H1 (cell line): ENCODE measurements at regions not wholly inside any gene's neighbourhood (a gene's known extent, or its start where the extent isn't known, plus 50 kb on each side); places are given as distances from the start of the nearest gene placed in this dataset.
A peak's percentile ranks its signal among the peaks of the same experiment; 100 is the strongest.

Experiments
- CTCF ChIA-PET: fragments of 300-600 bp; sonication (Branson Sonifier 250); formaldehyde crosslinking; loops from one replicate; lab custom pipeline; 2021; ENCODE audit not compliant: partially characterized antibody; lab: Charles Lee
- POLR2A ChIA-PET: fragments of 300-600 bp; sonication (Branson Sonifier 250); formaldehyde crosslinking; loops from one replicate; lab custom pipeline; 2021; ENCODE audit warnings: inconsistent platforms; ENCODE audit not compliant: partially characterized antibody; lab: Charles Lee
- DNase-seq, 2 experiments: peaks; one replicate each; pipeline versions ENCODE4 v3.0.0 to v3.0.0-alpha.2; 2010 to 2022; ENCODE audit warnings: low spot score in 2 of 2, low read depth in 1 of 2, mixed read lengths in 1 of 2
- FAIRE-seq: peaks from 2 replicates; lab custom pipeline; 2011; peaks lifted over from hg19 to GRCh38; lab: Jason Lieb, UNC
- H2AFZ ChIP-seq: 2 replicates; pipeline ENCODE4 v1.8.1; 2012; ENCODE audit warnings: low read length, inconsistent platforms
- H2AK5ac ChIP-seq: 2 replicates; pipeline ENCODE4 v1.6.1; 2013; ENCODE audit warnings: low read depth, low read length
- H2BK120ac ChIP-seq: replicated peaks from 2 replicates; pipeline ENCODE3; 2013; ENCODE audit warnings: low read depth, low read length, inconsistent platforms
- H2BK12ac ChIP-seq: 2 replicates; pipeline ENCODE4 v1.6.1; 2013; ENCODE audit warnings: low read depth, low read length
- H2BK15ac ChIP-seq: 2 replicates; pipeline ENCODE4 v1.6.1; 2013; ENCODE audit warnings: low read length
- H2BK20ac ChIP-seq: 2 replicates; pipeline ENCODE4 v1.6.1; 2013; ENCODE audit warnings: low read length
- H2BK5ac ChIP-seq: 2 replicates; pipeline ENCODE4 v1.6.1; 2013; ENCODE audit warnings: low read depth, low read length
- H3K14ac ChIP-seq: 2 replicates; pipeline ENCODE4 v1.6.1; 2013; ENCODE audit warnings: inconsistent platforms; ENCODE audit not compliant: insufficient read length
- H3K18ac ChIP-seq: 2 replicates; pipeline ENCODE4 v1.6.1; 2013; ENCODE audit warnings: low read length; ENCODE audit errors: extremely low read depth
- H3K23ac ChIP-seq: 2 replicates; pipeline ENCODE4 v1.6.1; 2013; ENCODE audit warnings: inconsistent platforms; ENCODE audit not compliant: insufficient read length
- H3K23me2 ChIP-seq: 2 replicates; pipeline ENCODE4 v1.6.1; 2013; ENCODE audit warnings: low read depth, low read length
- H3K27ac ChIP-seq: 2 replicates; pipeline ENCODE4 v1.6.1; 2011; ENCODE audit warnings: low read depth, low read length, inconsistent platforms
- H3K27me3 ChIP-seq, 4 experiments: replicated peaks in 1 of 4; 1 replicate in 1 of 4; 2 replicates in 3 of 4; pipeline versions ENCODE4 v1.6.1 to v1.8.1; 2011 to 2013; ENCODE audit warnings: low read length in 3 of 4, mild to moderate bottlenecking in 3 of 4, inconsistent platforms in 2 of 4, mixed read lengths in 2 of 4, moderate library complexity in 1 of 4; ENCODE audit not compliant: control insufficient read depth in 3 of 4, insufficient read depth in 3 of 4; ENCODE audit errors: extremely low read depth in 1 of 4
- H3K36me3 ChIP-seq, 4 experiments: 2 replicates each; pipeline versions ENCODE4 v1.6.1 to v1.8.1; 2011 to 2013; ENCODE audit warnings: mild to moderate bottlenecking in 4 of 4, low read length in 3 of 4, moderate library complexity in 2 of 4, control low read depth in 1 of 4, inconsistent platforms in 1 of 4; ENCODE audit not compliant: insufficient read depth in 4 of 4, control insufficient read depth in 2 of 4
- H3K4ac ChIP-seq: replicated peaks from 2 replicates; pipeline ENCODE3; 2013; ENCODE audit warnings: low read length, low read depth, mixed read lengths, inconsistent platforms; ENCODE audit not compliant: insufficient read length
- H3K4me1 ChIP-seq, 4 experiments: replicated peaks in 1 of 4; 1 replicate in 1 of 4; 2 replicates in 3 of 4; pipeline versions ENCODE4 v1.6.1 to v1.8.1; 2011 to 2013; ENCODE audit warnings: low read length in 3 of 4, inconsistent platforms in 2 of 4, mixed read lengths in 1 of 4; ENCODE audit not compliant: insufficient read depth in 4 of 4, control insufficient read depth in 3 of 4
- H3K4me2 ChIP-seq, 2 experiments: 2 replicates each; pipeline versions ENCODE4 v1.6.1 to v1.8.1; 2011 to 2013; ENCODE audit warnings: low read depth in 2 of 2, low read length in 2 of 2, control low read depth in 1 of 2, inconsistent platforms in 1 of 2, mild to moderate bottlenecking in 1 of 2; ENCODE audit not compliant: insufficient read depth in 1 of 2
- H3K4me3 ChIP-seq, 4 experiments: fragments of 200-600, 300-600 bp in 1 of 4; sonication (generic), shearing (Covaris generic), sonication (Bioruptor Twin) in 1 of 4; 2 replicates each; pipeline versions ENCODE4 v1.5.1 to v1.8.1; 2011 to 2016; ENCODE audit warnings: low read length in 4 of 4, low read depth in 3 of 4, control low read depth in 2 of 4, inconsistent platforms in 2 of 4, mild to moderate bottlenecking in 2 of 4, mixed read lengths in 1 of 4, moderate library complexity in 1 of 4; ENCODE audit not compliant: insufficient read depth in 2 of 4; ENCODE audit errors: extremely low read depth in 1 of 4
- H3K56ac ChIP-seq: replicated peaks from 2 replicates; pipeline ENCODE3; 2013; ENCODE audit warnings: low read depth, mild to moderate bottlenecking, mixed read lengths, low read length, inconsistent platforms; ENCODE audit not compliant: insufficient read length
- H3K79me1 ChIP-seq: 2 replicates; pipeline ENCODE4 v1.6.1; 2013; ENCODE audit warnings: low read depth, low read length, control low read depth
- H3K79me2 ChIP-seq, 2 experiments: 2 replicates each; pipeline versions ENCODE4 v1.6.1 to v1.8.1; 2012 to 2013; ENCODE audit warnings: low read length in 2 of 2, mild to moderate bottlenecking in 2 of 2, inconsistent platforms in 1 of 2; ENCODE audit not compliant: insufficient read depth in 2 of 2, control insufficient read depth in 1 of 2
- H3K9ac ChIP-seq, 4 experiments: replicated peaks in 1 of 4; 1 replicate in 1 of 4; 2 replicates in 3 of 4; pipeline versions ENCODE4 v1.6.1 to v1.8.1; 2011 to 2013; ENCODE audit warnings: low read depth in 3 of 4, low read length in 3 of 4, control low read depth in 2 of 4, mild to moderate bottlenecking in 2 of 4, moderate library complexity in 2 of 4, inconsistent platforms in 1 of 4; ENCODE audit errors: extremely low read depth in 1 of 4
- H3K9me3 ChIP-seq, 2 experiments: 2 replicates each; pipeline versions ENCODE4 v1.6.1 to v1.8.1; 2012 to 2013; ENCODE audit warnings: mild to moderate bottlenecking in 2 of 2, moderate library complexity in 2 of 2, control low read depth in 1 of 2, inconsistent platforms in 1 of 2, low read depth in 1 of 2, low read length in 1 of 2, mixed read lengths in 1 of 2; ENCODE audit not compliant: insufficient read depth in 2 of 2
- H4K20me1 ChIP-seq, 2 experiments: replicated peaks in 1 of 2; 2 replicates each; pipeline versions ENCODE3 to v1.8.1; 2011 to 2013; ENCODE audit warnings: inconsistent platforms in 2 of 2, low read length in 2 of 2, mild to moderate bottlenecking in 1 of 2; ENCODE audit not compliant: insufficient read depth in 2 of 2, control insufficient read depth in 1 of 2
- H4K5ac ChIP-seq: 2 replicates; pipeline ENCODE4 v1.6.1; 2013; ENCODE audit warnings: low read length, low read depth, mixed read lengths, inconsistent platforms; ENCODE audit not compliant: insufficient read length
- H4K8ac ChIP-seq: 2 replicates; pipeline ENCODE4 v1.8.0; 2013; ENCODE audit warnings: mild to moderate bottlenecking, moderate library complexity, low read length, inconsistent platforms; ENCODE audit not compliant: insufficient read depth; ENCODE audit errors: extremely low read depth
- H4K91ac ChIP-seq: replicated peaks from 2 replicates; pipeline ENCODE3; 2013; ENCODE audit warnings: low read length, mixed read lengths, inconsistent platforms; ENCODE audit not compliant: insufficient read length
- NANOG ChIP-seq: IDR thresholded peaks from 2 replicates; pipeline ENCODE4 v1.6.1; 2011; ENCODE audit warnings: low read length, low read depth, mild to moderate bottlenecking, inconsistent platforms; ENCODE audit not compliant: insufficient read depth, poor library complexity, severe bottlenecking
- SIN3A ChIP-seq, 2 experiments: IDR thresholded peaks in 1 of 2; conservative IDR thresholded peaks in 1 of 2; 2 replicates each; pipeline ENCODE4 v1.6.1; 2011 to 2012; ENCODE audit warnings: low read length in 2 of 2, improper control_type of control experiment in 1 of 2, low read depth in 1 of 2, mild to moderate bottlenecking in 1 of 2
- WGBS, 2 experiments: shearing (Covaris generic) in 1 of 2; methylation state at CpG; one replicate each; pipeline versions ENCODE4 v1.1.6 to v1.1.7; 2013 to 2015; ENCODE audit warnings: low lambda C conversion rate in 2 of 2, mixed read lengths in 2 of 2, inconsistent platforms in 1 of 2, low coverage in 1 of 2, missing lambda C conversion rate in 1 of 2; ENCODE audit not compliant: insufficient replicate concordance in 2 of 2, insufficient coverage in 1 of 2, insufficient read length in 1 of 2; ENCODE audit errors: extremely low coverage in 1 of 2, missing lambda C conversion rate in 1 of 2; 5-methylcytosine and 5-hydroxymethylcytosine counted together

- Histone ChIP-seq H4K8ac (no peak overlapping the region), H2BK12ac (no peak overlapping the region), H3K79me1 (no peaks in the 10 kb centered on the region), H3K79me2 (no peaks in the 10 kb centered on the region), H2BK120ac (no peak overlapping the region), H3K27me3 (no peaks in the 10 kb centered on the region), H3K4me2 (no peak overlapping the region), H3K56ac (no peak overlapping the region), H3K9ac (no peak overlapping the region), H3K14ac (no peak overlapping the region), H3K18ac (no peak overlapping the region), H2BK20ac (no peak overlapping the region), H4K20me1 (no peaks in the 10 kb centered on the region), H2BK15ac (no peak overlapping the region), H3K4ac (no peak overlapping the region), H2BK5ac (no peak overlapping the region), H4K91ac (no peak overlapping the region), H3K23me2 (no peaks in the 10 kb centered on the region), H3K23ac (no peak overlapping the region), H2AFZ (no peak overlapping the region), H3K27ac (no peak overlapping the region), H3K4me1 (peaks cover 0 to 2% (median 0%) of the 10 kb centered on the region in 4 experiments; a peak in 2 of 7 replicates), H4K5ac (no peak overlapping the region), H3K36me3 (no peaks in the 10 kb centered on the region), H3K4me3 (no peak overlapping the region), H3K9me3 (no peaks in the 10 kb centered on the region), H2AK5ac (no peak overlapping the region)
- ChIA-PET POLR2A (no interaction called here), CTCF (interaction anchor here (0.8 to 1.7 kb wide), 5 partner anchors 12 to 121 kb away, joined by 3 to 5 read pairs (median 4); no protein-coding TSS in a partner anchor)
- no peak for DNase-seq
- peak; percentile 88 for FAIRE-seq
- TF ChIP-seq NANOG = peak; percentile 92
- no peak for TF ChIP-seq SIN3A (conservative IDR thresholded peaks at IDR 0.05 in 1 of 2, IDR thresholded peaks at IDR 0.05 in 1 of 2; ENCODE audit: low read depth in 1 of 2, low read length in 2 of 2)
- 77% methylated on average over 2 of the region's 2 CpGs; no CpG with 5 or more reads in 1 of the 2 experiments for WGBS, 2 experiments
Observed at GRCh38 chr3:107308716-107309115, 68.5 kb upstream of the CCDC54 start.
